ENCODE measurements at regions not wholly inside any gene's neighbourhood (a gene's known extent, or its start where the extent isn't known, plus 50 kb on each side); places are given as distances from the start of the nearest gene placed in this dataset.

DNA sequence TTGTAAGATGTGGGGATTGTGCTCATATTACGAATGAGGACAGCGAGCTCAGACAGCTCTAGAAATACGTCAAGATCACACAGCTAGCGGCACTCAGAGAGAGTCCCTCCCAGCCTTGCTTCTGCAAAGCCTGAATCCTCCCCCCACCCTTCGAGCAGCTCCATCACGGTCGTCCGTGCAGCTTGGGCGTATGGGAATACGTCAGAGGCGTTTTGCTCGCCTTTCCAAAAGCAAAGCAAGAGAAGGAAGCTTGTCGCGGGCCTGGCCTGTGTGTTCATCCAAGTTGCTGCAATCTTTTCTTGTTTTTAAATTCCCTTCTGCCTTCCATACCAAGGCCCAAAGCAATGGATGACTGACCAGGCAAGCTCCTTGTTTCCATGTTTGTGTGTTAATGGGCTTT is 125.5 kb upstream of the IRF2BP2 start:
- TF ChIP-seq POLR2A (IDR thresholded peaks at IDR 0.05) = no peak
- TF ChIP-seq POLR2AphosphoS5 (IDR thresholded peaks at IDR 0.05) = no peak
- TF ChIP-seq, protein P1, sequence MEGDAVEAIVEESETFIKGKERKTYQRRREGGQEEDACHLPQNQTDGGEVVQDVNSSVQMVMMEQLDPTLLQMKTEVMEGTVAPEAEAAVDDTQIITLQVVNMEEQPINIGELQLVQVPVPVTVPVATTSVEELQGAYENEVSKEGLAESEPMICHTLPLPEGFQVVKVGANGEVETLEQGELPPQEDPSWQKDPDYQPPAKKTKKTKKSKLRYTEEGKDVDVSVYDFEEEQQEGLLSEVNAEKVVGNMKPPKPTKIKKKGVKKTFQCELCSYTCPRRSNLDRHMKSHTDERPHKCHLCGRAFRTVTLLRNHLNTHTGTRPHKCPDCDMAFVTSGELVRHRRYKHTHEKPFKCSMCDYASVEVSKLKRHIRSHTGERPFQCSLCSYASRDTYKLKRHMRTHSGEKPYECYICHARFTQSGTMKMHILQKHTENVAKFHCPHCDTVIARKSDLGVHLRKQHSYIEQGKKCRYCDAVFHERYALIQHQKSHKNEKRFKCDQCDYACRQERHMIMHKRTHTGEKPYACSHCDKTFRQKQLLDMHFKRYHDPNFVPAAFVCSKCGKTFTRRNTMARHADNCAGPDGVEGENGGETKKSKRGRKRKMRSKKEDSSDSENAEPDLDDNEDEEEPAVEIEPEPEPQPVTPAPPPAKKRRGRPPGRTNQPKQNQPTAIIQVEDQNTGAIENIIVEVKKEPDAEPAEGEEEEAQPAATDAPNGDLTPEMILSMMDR (IDR thresholded peaks at IDR 0.05) = no peak

Measured in transverse colon (tissue), 4 donors.